ENCODE measurements at regions not wholly inside any gene's neighbourhood (a gene's known extent, or its start where the extent isn't known, plus 50 kb on each side); places are given as distances from the start of the nearest gene placed in this dataset.

DNA sequence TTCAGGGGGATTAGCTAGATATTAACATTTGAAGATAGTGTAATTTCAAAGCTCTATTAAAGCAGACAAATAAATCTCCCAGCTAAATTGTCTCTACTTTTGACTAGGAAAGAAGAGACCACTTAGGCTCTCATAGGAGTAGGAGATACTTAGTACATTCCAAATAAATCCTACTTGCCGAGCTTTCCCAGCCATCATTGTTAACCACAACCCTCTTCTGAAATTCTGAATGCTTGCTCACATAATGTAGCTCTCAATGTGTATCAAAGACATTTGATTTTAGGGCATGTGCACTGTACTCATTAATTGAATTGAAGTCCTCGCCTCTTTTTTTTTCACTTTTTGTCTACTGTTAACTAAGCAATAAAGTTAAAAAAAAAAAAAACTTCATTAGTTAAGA, 598.2 kb upstream of the ADAMTS9 start:
- TF ChIP-seq EP300 (IDR thresholded peaks at IDR 0.05; ENCODE audit: low read depth), result no peak
- TF ChIP-seq, protein P1, sequence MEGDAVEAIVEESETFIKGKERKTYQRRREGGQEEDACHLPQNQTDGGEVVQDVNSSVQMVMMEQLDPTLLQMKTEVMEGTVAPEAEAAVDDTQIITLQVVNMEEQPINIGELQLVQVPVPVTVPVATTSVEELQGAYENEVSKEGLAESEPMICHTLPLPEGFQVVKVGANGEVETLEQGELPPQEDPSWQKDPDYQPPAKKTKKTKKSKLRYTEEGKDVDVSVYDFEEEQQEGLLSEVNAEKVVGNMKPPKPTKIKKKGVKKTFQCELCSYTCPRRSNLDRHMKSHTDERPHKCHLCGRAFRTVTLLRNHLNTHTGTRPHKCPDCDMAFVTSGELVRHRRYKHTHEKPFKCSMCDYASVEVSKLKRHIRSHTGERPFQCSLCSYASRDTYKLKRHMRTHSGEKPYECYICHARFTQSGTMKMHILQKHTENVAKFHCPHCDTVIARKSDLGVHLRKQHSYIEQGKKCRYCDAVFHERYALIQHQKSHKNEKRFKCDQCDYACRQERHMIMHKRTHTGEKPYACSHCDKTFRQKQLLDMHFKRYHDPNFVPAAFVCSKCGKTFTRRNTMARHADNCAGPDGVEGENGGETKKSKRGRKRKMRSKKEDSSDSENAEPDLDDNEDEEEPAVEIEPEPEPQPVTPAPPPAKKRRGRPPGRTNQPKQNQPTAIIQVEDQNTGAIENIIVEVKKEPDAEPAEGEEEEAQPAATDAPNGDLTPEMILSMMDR (IDR thresholded peaks at IDR 0.05), result no peak
- TF ChIP-seq POLR2AphosphoS5 (IDR thresholded peaks at IDR 0.05), result no peak

All from transverse colon (tissue), 4 donors.